ENCODE measurements at regions not wholly inside any gene's neighbourhood (a gene's known extent, or its start where the extent isn't known, plus 50 kb on each side); places are given as distances from the start of the nearest gene placed in this dataset.

DNA sequence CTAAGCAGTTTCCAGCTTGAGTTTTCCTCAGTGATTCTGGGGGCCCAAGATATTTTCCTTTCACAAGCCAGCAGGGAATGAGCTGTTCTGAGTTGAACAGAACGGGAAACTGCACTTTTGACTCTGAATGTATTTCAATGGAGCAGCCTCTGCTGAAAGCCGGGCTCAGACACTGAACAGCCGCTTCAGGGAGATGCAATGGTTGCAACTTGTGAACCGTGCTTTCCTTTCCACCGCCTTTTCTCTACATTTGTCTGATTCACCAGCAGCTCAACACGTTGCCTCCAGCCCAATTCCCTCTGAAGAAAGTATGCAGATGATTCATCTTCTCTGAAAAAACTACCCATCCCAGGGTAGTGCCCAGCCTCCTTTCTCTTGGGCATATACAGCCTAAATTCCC, 119.3 kb upstream of the PKDCC start:
- no peak for DNase-seq (ENCODE audit: low read depth, low spot score)

DNA sequence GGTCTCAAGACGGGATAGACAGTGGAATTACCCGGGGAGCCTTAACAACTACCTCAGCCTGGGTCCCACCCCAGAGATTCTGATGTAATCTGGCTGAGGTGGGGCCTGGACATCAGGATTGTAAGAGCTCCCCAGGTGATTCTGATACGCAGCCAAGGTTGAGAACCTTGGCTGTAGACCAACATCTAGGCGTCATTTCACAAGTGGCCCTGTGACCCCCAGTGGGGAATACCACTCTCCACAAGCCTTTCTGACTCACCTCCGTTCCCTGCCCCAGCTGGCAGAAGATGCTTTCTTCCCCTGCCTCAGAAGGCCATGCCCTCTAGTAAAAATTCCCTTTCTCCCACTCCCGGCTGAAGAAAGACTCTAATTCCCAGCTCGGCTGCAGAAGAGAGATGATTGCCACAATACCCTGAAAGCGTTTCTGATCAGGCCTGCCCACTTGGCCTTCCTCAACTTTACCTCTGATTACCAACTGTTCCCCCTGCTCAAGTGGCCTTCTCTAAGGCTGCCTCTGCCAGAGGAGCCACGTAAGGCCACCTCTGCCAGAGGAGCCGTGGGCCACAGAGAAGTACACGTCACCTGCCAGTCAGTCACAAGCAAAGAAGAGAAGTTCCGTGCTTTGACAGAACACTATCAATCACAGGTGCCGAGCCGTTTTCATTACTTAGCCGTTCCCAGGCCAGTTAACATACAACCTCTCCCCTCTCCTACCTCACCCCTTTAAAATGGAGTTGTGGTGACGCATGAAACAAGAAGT, 116.8 kb upstream of the PKDCC start:
- DNase-seq (ENCODE audit: low read depth, low spot score): no peak

DNA sequence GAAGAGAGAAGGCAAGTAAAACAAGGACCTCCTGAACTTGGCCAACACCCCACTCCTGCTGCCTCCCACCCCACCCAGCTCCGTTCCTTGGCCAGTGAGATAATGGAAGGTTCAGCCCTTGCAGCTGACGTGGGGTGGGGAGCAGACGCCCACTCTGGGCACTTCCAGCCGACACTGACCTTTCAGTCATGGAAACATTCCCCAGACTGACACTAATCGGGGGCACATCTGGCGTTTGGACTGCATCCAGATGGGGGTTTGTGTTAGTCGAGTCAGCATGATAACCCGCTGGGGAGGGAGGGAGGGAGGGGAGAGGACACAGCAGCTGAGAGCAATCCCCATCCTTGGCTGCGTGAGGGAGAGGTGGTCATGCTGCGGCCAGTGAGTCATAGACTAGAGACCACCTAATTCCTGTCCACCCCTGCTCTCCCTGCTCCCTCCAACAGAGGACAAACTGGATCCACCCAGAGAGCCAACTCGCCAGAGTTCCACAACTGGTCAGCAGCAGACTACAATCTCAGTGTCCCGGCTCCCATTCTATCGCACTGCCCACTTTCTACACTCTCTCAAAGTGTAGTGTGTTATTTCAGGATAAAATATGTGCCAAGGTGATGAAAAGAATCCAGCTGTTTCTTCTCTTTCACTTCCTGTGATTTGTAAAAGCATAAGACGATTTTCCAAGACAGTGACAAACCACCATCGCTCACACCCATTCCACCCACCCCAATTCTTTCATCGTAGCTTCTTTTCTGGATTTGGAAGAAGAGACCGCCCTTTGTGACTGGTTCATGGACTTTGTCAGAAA, 115.4 kb upstream of the PKDCC start:
- DNase-seq (ENCODE audit: low read depth, low spot score): no peak

DNA sequence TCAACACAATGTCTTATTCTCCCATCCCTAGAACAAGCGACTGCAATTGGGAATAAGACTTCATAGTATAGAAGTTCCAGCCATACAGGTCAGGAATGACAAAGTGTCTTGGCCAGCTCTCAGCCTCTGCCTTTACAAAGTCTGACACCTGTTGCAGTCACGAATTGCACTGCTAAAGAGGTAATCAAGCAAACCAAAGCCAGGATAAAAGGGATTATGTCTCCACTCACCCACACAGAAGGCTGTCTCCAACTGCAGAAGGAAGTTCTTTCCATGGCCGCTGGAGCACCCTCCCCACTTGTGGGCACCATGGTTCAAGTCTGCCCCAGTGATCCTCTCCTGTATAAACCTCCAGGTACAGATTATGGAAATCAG, 114.8 kb upstream of the PKDCC start:
- DNase-seq (ENCODE audit: low read depth, low spot score): no peak

DNA sequence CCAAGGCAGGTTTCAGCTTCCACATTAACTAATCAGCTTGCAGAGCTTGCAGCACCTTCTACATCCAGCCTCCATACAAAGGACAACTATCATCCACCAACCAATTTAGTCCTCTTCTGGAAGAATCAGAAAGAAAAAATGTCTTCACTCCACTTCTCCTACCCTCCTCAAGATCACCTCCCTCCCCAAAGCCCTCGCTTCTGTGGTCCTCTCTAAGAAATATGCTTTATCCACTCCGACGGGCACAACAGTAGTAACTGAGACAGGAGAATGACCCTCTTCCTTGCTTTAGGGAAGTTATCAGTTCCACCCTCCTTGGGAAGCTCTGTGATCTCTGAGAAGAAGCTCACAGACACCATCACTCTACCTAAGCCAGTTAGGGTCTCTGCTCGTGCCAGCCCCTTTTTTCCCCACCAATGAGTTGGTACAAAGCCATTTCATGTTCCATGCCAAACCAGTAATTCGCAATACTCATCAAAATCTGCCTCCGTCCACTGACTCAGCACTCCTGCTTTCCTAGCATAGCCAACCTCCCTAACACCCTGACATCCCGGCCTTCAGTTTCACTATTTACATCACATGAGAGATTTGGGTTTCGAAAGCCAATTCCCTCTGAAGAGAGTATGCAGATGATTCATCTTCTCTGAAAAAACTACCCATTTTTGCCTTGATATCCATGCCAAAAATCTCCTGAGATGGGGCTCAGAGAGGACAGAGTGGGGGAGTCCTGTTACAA, 114.1 kb upstream of the PKDCC start:
- DNase-seq (ENCODE audit: low read depth, low spot score): no peak

DNA sequence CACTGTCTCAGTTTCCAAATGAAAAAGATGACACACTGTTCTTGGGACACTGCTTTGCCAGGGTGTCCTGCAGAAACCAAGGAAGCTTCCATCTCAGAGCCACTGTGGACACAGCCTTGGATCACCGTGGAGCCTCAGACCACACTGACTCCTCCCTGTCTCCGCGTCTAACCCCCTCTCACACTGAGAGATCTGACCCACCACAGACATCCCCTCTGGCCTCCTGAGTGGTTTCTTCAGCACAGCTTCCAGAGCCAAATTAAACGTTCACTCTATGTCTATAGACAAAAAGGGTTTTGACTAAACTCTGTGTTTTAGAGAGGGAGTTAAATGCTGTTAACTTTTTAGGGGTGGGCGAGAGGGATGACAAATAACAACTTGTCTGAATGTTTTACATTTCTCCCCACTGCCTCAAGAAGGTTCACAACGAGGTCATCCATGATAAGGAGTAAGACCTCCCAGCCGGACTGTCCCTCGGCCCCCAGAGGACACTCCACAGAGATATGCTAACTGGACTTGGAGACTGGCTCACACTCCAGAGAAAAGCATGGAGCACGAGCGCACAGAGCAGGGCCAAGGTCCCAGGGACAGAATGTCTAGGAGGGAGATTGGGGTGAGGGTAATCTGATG, 113.4 kb upstream of the PKDCC start:
- no peak for DNase-seq (ENCODE audit: low read depth, low spot score)

DNA sequence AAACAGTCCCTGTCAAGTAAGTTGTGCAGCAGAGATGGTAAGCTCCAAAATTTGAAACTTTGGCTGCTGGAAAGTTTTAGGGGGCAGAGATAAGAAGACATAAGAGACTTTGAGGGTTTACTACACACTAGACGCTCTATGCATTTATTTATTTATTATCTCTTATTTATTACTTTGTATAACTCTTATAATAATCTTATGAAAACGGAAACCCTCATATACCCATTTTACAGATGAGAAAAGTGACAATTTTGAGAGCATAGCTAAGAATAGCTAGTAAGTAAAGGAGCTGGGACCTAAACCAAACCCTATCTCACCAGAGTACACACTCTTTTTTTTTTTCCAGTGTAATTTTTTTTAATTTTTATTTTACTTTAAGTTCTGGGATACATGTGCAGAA, 112.8 kb upstream of the PKDCC start:
- DNase-seq (ENCODE audit: low read depth, low spot score): no peak

DNA sequence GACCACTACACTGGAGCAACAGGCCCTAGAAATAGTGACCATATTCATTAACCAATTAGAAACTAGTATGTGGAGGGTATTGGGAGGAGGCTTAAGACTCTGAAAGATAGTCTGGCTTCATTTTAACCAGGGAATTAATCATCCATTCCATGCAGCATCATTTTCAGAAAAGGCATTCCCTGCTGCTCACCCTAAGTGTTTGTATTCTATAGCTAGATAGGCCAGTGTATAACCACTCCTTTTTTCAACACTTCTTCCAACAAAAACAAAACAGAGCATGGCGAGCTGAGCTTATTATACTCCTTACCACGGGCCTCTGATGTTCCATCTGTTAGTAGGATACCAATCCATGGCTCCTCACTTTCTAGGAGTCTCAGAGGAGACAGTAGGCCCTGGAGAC, 112.0 kb upstream of the PKDCC start:
- no peak for DNase-seq (ENCODE audit: low read depth, low spot score)

DNA sequence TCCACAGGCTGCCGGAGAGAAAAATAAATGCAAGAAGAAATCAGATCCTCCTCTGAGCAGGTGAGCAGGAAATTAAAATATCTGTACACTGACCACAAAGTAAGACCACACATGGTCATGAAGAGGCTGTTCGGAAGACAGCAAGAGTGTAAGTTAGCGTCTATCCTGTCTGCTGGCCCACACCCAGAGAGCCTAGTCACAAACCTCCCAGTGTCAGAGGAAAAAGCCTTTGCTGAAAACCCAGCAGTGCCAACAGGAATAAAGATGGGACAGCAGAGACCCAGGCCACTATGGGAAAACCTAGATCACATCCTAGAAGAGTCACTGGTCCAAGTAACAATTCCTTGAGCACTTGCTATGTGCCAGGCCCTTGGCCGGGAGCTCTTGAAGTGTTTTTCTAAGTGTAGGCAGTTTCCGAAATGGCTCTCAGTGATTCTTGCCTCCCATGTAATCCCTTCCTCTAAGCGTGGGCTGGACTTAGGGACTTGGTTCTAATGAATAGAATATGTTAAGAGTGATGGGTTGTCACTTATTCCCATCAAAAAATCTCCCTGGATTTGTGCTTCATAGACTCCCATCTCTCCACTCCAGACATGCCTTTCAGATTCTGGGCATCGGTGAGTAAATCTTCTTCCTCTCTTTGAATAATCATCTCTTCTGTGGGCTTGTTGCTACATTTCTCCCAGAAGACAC, 110.9 kb upstream of the PKDCC start:
- no peak for DNase-seq (ENCODE audit: low read depth, low spot score)

DNA sequence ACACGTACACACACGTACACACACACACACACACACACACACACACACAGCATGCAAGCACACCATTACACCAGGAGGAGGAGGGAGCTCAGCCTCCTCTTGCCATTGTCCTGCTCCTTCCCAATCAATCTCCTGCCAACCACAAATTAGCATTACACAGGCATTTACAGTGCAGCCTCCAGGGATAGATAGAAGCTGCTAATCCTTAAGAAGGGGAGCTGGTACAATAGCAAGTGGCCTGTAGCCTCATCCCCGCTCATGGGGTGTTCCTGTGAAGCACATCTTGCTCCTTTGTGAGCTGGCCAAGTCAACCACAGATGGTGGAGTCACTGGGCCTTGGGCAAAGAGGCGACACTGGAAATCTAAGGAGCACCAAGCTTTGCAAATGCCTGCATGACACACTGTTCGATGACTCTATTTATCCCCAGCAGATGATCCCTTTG, 110.3 kb upstream of the PKDCC start:
- DNase-seq (ENCODE audit: low read depth, low spot score): no peak

DNA sequence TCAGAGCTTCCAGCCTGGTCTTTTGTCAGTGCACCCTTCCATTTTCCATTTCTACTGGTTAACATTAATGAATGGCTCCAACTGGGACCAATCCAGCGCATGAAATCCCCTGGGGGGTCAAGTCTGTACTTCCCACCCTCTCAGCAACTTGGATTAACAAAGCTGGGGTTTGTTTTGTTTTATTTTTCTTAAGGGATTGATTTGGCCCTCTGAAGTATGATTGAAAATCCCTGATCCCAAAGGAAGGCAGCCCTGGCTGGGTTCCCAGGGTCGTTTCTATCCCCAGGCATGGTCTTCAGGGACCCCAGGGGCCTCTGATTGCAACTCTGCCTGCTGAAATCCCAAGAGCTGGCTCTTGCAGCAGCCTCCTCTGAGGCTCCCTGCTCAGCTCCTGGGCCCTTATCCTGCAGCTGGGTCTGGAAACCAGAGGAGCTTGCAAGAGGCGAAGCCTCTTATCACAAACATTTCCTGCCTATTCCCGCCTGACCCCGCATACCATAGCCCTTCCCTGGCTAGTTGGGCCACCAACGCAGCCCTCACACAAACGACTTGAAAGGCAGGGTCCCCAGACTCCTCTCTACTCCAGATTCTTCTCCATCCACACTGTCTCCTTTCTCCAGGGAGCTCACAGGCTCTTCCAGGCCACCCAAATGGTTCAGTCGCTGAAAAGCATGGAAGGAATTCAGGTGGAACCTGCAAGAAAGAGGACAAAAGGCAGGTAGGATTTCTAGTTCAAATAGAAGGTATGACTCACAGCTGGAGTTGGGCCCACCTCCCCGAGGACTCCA, 109.7 kb upstream of the PKDCC start:
- no peak for DNase-seq (ENCODE audit: low read depth, low spot score)

DNA sequence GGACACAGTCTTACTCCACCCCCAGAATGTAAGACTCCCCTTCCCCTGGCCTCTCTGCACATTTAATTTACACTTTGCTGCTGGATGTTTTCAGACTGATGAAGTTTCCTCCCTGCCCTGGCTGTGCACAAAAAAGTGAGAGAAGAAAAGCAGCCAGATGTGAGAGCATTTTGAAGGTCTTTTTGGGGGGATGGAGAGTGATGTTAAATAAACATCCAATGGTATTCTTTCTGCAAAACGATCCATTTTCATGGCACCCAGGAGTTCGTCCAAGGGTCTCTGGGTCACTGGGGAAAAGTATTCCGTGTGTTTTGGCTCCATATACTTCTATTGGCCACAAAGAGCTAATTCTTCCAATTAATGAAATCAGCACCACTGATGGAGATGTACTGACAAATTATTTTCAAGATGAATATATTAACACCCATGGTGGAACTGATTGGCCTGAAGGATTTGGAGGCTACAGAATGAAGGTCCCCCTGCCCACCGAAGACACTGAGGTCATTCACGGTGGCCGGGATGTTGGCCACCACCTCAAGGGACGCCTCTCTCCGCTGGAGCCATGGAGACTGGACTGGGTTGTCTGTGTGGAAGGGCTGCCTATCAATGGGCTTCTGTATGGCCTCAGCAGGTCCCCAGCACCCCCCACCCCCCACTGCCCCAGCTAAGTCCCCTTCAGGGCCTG, 107.6 kb upstream of the PKDCC start:
- no peak for DNase-seq (ENCODE audit: low read depth, low spot score)

DNA sequence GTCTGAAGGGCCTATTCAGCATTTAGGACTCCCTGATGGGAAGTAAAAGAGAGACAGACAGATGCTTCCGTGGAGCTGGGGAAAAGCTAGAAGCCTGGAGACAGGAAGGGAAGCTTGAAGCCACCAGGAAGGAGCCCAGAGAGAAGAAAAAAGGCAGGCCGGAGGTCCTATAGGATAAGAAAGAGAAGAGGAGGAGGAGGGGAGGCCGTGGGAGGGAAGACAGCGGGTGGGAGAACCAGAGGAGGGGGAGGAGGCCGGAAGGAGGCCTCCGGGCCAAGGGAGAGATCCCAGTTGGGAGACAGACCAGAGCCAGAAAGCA, 107.1 kb upstream of the PKDCC start:
- DNase-seq (ENCODE audit: low read depth, low spot score): no peak

DNA sequence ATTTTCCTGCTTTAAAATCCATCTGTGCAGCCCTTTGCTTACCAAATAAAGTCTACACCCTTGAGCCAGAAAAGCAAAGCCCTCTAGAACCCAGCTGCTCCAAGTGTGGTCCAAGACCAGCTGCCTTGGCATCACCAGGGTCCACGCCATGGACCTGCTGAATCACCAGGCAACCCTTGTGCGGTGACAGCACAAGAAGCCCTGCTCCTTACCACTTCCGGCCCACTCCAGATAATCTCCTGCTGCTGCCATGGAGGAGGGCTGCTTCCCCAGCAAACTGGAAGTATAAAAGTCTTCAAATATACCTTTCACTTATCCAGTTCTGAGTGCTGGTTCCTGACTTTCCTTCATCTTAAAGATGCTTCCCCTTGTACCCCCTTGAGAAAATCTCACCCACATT, 106.0 kb upstream of the PKDCC start:
- DNase-seq (ENCODE audit: low read depth, low spot score): no peak

DNA sequence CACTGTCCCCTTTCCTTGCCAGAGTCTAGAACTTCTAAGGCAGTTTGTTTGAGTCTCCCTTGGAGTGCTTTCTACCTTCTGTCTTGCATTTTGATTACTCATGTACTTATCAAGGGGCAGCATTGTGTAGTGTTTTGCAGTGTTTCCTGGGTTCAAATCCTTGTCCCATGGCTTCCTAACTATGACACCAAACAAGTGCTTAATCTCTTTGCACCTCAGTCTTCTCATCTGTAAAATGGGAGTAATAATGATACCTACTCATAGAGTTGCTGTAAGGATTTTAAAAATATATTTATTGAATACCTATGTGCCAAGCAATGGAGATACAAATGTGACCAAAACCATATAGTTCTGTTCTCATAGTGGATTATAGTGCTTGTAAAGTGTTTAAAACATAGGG, 105.5 kb upstream of the PKDCC start:
- no peak for DNase-seq (ENCODE audit: low read depth, low spot score)

DNA sequence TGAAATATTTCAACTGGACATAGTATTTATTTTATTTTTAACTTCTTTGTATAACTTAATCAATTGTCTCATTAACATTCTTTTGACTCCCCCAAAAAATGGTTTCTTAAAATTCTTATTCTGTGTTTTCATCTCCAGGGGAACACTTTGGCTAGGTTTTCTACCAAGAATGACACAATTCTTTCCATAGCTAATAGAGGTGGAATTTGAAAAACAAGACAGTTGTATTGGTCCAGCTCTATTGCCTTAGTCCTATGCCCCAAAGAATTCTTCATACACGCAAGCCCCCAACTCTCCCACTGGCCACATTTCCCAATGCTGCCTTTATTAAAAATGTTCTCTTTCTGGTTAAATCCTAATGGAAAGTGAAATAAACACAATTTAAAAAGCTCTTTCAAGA, 104.7 kb upstream of the PKDCC start:
- no peak for DNase-seq (ENCODE audit: low read depth, low spot score)

DNA sequence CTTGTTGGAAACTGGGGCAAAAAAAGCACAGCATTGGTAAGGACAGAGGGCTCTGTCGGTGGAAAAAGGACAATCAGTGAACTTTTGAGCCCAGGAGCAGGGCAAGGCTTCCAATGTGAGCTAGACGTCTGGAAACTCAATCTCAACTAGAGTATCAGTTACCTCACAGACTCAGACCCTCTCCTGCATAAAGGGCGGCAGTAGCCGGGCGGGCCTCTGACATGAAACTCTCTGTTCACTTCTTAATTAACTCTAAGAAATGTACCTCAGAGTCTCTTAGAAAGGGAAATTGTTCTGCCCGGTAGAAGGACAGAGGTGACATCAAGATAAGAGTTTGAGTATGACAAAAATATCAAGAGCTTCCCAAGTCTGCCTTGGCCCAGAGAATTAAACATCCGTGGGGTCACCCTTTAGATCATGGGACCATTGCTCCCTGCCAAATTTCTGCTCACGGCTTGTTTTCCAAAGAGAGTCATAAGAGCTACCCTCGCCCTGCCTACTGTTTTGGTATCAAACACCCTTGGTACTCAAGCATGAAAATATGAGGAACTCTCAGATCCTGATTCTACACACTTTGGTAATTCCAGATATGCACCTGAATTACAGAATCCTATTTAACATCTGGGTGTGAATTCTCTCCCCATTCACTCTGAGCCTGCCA, 103.5 kb upstream of the PKDCC start:
- DNase-seq (ENCODE audit: low read depth, low spot score): no peak

DNA sequence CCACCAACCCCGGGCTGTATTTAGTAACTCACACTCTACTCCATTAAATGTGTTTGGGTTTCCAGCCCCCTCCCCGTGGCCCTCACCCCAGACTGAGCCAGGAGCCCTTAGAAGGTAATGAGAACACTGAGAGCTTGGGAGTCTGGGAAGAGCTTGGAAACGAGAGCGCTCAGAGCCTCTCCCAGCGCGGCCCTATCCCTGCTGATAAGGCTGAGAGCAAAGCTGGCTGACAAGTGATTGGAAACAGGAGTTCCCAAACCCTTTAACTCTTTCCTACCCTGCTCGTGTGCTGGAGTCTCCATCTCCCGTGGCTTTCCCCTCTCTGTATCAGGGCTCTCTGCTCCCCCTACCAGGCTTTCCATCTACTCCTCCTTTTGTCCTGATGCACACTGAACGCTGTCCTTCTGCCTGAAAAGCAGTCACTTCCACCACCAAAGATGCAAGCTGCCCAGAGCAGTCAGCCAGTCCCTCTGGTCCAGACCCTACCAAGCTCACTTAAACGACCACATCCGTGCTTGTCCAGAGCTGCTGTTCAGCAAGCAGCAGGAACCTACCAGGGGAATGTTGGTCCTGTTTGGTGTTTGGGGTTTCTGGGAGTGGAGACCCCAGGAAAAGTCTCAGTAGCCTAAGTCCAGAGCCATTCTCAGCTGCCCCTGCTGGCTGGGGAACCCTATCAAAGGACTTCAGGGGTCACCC, 100.0 kb upstream of the PKDCC start:
- no peak for DNase-seq (ENCODE audit: low read depth, low spot score)

DNA sequence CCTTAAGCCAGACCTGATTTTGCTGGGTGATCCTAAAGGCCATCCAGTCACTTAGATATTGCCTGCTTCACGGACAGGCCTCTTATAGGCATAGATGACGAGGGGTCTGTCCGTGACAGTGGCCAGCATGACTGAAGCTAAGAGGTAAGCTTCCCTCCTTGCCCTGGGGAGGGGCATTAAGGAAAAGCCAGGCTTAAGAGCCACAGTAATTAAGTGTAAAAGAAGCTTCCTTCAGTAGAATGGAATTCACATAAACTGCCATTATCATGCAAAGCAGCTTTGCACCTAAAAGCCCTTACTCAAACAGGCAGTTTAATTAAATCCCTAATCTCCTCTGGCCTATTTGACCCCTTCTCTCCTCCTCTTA, 99.4 kb upstream of the PKDCC start:
- no peak for DNase-seq (ENCODE audit: low read depth, low spot score)

Data from activated naive CD8-positive, alpha-beta T cell treated with anti-CD3 and anti-CD28 coated beads, Interleukin-2, amount 50 U/mL, for 16 hours (primary cell).